ENCODE measurements at regions not wholly inside any gene's neighbourhood (a gene's known extent, or its start where the extent isn't known, plus 50 kb on each side); places are given as distances from the start of the nearest gene placed in this dataset.

GRCh38 chrX:121231566-121232358 lies 184.4 kb downstream of the GLUD2 start:
- no peak for TF ChIP-seq CTCF (IDR thresholded peaks at IDR 0.05; ENCODE audit: borderline replicate concordance, extremely low read depth, low read length, poor library complexity, severe bottlenecking)
- no peak for TF ChIP-seq EZH2 (IDR thresholded peaks at IDR 0.05; ENCODE audit: borderline replicate concordance, low read depth, low read length, severe bottlenecking)

Measured in DND-41 (cell line).